GM19035 (cell line): ENCODE measurements at regions not wholly inside any gene's neighbourhood (a gene's known extent, or its start where the extent isn't known, plus 50 kb on each side); places are given as distances from the start of the nearest gene placed in this dataset.
"Not testable (repeated sequence)": the region's sequence is repeated elsewhere in the genome, so short reads cannot be mapped to it uniquely, and the experiment has no call there.

Experiments used
- ATAC-seq: cut with Tn5 transposase; IDR thresholded peaks from one replicate; pipeline ENCODE4 v1.9.1; 2021; ENCODE audit not compliant: unreplicated experiment

DNA sequence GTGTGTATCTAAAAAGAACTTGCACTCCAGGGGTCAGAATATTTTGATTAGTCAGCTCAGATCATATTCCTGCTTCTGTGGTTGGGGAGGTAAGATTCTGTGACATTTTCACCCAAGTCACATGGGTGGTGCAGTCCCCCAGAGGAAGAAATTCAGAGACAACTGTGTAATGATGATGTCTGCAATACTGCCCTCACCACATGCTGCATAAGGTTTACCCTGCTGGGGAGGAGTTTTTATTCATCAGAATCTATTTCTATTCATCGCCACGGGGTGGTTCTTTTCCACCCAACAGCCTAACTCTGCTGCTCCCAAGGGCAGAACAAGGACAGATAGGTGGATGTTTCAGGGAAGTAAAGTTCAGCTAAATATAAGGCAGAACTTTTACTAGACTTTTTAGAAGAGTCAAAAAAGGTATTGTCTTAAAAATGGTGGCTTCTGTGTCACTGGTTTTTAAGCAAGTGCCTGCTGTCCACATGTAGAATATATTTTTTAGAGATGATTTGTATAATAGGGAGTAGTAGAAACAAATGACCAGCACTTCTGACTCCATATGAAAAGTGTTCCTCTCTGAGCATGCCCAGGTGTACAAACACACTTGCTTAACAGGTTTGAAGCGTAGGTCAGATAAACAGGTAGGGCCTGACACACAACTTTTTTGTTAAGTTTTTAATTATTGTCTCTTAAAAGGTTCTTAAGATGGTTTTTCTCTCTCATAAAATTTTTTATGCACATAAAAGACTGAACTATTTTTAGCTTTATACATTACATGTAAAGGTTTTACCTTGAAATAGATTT is 352.7 kb downstream of the LRRC70 start:
- ATAC-seq: no peak

DNA sequence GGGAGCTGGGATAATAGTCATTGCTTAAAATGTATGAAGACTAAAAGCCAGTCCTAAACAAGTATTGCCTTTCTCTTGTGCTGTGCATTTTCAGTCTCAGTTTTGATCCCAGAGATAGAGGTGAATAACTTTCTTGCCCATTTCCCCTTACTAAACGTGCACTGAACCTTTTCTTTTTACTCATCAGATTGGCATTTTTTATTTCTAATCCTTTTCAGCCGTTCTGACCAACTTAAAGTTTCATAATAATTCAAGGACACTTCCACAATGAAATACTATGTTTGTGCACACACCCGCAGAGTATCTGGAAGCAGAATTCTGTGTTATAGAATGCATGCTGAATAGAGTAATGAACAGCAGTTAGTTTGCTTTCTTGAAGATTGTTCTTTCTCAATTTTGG is 343.6 kb downstream of the LRRC70 start:
- ATAC-seq: no peak

DNA sequence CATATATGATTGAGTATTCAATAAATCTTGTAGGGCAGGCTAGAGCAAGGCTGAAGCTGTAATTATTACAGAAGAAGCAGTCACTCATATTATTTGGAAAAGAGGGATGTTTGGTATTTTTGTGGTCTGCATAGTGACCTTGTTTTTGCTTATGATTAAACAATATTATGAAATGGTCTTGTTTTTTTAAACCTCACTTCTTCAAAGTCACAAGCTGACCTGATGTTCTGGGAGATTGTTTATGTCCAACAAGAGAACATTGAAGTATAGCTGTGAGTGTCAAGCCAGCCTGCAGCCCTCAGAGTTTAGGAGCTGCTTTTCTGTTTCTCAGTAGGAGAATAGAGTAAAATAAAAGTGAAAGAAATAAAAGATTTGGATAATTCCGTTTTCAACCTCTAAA is 342.2 kb downstream of the LRRC70 start:
- no peak for ATAC-seq

DNA sequence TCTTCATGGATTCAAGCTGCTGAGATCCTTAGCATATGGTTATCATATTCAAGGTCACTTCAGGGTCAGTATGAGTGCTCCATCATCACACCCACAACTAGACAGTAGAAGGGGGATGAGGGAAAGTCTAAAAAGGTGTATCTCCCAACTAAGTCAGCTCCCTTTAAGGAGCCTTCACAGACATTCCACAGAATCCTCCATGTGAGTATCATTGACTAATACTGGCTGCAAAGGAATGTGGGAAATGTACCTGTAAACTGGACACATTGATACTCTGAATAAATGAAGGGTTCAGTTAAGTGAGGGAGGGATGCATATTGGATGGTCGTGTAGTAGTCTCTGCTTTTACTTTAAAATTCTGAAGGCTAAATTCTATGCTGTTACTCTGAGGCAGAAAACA is 330.7 kb downstream of the LRRC70 start:
- no peak for ATAC-seq

DNA sequence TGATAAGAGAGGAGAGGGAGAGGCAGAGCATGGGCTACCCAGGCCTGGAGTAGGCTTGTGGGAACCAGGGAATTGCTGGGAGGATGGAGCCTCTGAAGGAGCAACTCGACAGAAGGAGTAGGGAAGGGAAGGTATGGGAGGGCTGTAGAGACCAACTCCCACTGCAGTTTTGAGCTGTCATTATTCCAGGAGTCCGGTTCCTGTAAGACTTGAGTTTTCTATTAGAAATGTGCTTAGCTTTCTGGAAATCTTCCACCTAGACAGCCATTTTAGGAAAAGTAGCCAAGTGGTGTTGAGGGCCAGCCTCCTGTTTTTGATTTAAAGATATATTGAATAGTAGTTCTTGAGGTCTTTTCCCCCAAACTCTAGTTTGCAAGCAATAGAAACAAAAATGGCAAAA is 323.5 kb downstream of the LRRC70 start:
- ATAC-seq: no peak

DNA sequence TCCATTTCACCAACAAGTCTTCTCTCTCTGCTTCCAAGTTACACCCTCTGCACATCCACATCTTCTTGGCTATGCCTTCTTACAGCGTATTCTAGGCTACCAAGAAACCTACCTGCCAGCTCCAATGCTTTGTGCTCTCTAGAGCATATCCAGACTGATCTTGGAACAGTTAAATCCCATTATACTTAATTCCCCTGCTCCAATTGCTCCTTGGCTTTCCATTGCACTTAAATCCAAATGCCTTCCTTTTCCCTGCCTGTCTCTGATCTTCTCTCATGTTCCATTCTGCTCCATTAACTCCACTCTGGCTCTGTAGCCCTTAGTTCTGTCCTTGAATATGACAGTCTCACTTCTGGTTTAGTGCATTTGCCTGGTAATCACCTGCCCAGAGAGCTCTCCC is 322.4 kb downstream of the LRRC70 start:
- ATAC-seq: no peak

DNA sequence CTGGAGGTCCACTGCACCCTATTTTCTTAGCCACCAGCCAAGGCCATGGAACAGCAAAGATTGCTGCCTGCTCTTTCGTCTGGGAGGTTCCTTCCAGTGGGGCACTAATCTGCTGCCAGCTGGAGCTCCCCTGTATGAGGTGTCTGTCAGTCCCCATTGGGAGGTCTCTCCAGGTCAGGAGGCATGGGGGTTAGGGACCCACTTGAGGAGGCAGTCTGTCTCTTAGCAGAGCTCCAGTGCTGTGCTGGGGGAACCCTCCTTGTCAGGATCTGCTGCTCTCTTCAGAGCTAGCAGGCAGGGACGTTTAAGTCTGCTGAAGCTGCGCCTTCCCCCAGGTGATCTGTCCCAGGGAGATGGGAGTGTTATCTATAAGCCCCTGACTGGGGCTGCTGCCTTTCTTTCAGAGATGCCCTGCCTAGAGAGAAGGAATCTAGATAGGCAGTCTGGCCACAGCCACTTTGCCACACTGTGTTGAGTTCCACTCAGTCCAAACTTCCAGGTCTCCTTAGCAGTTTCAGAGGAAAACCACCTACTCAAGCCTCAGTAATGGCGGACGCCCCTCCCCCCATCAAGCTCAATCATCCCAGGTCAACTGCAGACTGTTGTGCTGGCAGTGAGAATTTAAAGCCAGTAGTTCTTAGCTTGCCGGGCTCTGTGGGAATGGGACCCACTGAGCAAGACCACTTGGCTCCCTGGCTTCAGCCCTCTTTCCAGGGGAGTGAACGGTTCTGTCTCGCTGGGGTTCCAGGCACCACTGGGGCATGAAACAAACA is 317.7 kb downstream of the LRRC70 start:
- ATAC-seq: no peak

DNA sequence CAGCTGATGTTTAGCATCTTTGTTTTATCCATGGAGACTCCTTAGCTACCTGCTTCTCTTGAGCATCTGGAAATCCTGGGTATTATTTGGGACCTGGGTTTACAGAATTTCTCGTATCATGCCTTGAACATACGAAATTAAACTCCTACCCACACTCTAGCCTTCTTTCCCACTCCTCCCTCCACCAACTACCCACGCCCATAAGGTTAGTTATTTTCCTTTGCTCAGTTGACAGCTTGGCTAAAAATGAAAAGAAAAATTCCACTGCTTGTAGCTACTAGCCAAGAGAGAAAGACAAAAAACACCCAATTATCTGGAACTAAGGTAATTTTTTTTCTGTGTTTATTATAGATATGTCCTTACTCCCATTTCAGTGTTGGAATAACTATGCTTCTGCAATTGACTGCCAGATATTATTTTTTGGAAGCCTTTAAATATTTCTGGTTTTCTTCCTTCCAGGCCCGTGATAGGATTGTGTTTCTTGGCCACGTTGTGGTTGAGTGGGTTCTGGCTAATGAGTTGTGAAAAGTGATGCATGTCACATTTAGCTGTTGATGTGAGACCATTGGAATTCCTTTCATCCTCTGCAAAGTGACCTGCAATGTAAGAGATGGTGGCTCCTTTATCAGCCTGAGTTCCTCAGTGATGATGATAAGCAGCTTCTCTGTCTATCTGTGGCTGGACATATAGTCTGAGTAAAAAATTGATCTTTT is 308.1 kb downstream of the LRRC70 start:
- ATAC-seq: no peak

DNA sequence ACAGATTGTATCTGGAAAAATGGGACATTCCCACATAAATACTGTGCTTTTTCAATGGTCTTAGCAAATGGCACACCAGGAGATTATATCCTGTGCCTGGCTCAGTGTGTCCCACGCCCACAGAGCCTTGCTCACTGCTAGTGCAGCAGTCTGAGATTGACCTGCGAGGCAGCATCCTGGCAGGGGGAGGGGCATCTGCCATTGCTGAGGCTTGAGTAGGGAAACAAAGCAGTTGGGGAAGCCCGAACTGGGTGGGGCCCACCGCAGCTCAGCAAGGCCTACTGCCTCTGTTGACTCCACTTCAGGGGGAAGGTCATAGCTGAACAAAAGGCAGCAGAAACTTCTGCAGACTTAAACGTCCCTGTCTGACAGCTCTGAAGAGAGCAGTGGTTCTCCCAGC is 258.7 kb downstream of the LRRC70 start:
- ATAC-seq: not testable (repeated sequence)

DNA sequence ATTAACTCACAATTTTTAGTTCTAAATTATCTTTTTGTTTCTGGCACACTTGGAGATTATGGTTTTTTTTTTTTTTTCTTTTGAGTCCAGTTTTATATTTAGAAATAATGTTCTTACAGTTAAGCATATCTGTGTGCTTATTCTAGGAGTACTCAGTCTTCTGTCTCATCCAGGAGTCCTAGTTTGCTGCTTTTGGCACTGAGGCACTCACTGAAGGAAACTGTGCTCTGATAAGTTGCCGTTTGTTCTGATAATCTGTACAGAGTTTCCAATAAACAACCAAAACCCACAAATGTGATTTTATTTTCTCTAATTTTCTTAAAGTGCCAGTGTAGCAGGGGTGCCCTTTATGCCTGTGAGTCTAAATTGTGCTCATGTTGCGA is 251.0 kb downstream of the LRRC70 start:
- no peak for ATAC-seq

DNA sequence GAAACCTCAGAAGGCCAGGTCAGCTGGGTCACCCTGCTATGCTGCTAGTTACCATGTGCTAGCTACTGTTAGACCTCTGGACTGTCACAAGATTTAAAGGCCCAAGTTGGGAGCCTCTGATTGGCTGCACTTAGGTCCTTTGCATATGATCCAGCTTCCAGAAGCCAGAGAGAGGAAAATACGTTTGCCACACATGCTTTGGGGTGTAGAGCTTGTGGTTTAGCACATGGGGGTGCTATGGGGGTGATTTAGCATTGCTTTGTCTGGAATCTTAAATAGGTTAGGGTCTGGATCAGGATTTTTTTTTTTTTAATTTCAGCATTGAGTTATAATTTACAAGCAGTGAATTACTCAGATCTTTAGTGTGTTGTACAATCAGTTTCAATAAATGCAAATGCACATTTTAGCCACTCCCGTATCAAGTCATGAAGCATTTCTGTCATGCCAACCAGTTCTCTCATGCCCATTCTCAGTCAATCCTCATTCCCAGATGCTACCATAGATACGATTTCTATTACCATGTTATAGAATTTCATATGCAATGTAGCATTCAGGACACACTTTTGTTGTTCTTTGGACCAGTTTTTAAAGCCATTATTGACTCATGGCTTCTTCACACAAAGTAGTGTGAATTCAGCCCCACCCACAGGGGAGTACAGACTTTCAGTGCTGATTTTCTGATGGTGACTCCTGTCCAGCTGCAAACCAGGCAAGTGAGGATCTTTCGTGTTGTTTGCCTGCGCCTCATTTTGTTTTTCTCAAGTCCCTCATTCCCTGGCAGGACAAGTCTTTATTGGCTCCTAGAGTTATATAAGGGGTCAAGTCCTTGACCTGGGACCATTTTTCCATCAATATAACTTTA is 250.4 kb downstream of the LRRC70 start:
- ATAC-seq: no peak

DNA sequence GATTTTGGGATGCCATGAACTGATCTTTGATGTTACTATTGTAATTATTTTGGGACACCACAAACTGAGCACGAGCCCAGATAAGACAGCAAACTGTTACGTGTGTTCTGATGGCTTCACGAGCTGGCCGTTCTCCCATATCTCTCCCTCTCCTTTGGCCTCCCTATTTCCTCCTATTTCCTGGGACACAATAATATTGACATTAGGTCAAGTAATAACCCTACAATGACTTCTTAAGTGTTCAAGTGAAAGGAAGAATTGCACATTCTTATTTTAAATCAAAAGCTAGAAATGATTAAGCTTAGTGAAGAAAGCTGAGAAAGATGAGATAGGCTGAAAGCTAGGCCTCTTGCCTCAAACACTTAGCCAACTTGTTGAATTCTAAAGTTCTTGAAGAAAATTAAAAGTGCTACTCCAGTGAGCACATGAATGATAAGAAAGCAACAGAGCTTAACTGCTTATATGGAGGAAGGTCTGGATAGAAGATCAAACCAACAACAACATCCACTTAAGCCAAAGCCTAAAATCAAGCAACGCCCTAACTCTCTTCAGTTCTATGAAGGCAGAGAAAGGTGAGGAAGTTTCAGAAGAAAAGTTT is 247.1 kb downstream of the LRRC70 start:
- no peak for ATAC-seq

DNA sequence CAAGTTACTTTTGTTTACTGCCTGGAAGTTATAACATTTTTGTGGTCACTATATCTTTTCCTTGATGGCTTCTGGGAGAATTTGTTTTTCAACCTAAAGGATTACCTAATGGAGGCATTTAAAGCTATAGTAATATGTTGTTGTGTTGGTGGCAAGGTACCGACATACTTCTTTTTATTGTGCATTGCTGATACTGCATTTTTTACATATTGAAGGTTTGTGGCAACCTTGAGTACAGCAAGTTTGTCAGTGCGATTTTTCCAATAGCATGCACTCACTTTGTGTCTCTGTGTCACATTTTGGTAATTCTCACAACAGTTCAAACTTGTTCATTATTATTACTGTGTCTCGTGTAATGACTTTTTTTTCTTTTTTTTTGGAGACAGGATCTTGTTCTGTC is 246.3 kb downstream of the LRRC70 start:
- ATAC-seq: no peak

DNA sequence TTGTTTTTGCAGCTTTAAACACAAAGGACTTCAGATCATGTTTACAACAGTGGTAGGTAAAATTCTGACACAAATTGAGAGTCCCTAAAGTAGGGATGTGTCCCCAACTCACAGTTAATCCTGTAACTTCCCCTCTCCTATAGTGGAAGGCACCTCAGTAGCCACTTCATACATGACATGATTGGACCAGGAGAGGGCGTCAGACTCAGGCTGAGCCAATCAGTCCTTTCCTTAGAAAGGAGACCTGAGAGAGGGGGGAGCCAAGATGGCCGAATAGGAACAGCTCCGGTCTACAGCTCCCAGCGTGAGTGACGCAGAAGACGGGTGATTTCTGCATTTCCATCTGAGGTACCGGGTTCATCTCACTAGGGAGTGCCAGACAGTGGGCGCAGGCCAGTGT is 238.4 kb downstream of the LRRC70 start:
- ATAC-seq: not testable (repeated sequence)

DNA sequence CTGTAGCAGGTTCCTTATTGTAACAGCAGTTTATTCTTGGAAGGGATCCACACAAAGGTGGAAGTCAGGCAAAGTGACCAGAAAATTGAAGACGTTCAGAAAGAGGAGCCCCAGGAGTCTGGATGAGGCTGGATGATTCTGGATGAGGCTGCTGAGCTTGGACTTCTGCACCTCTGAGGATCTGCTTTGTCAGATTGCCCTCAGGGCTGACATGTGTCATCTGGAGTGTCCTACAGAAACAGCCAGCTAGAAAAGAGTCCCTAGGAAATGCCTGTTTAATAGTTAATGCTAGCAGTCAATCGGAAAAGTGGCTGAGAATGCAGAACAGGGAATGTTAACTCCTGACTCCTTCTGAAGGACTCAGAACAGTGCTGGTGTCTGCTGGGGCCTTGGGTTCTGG is 236.4 kb downstream of the LRRC70 start:
- no peak for ATAC-seq

DNA sequence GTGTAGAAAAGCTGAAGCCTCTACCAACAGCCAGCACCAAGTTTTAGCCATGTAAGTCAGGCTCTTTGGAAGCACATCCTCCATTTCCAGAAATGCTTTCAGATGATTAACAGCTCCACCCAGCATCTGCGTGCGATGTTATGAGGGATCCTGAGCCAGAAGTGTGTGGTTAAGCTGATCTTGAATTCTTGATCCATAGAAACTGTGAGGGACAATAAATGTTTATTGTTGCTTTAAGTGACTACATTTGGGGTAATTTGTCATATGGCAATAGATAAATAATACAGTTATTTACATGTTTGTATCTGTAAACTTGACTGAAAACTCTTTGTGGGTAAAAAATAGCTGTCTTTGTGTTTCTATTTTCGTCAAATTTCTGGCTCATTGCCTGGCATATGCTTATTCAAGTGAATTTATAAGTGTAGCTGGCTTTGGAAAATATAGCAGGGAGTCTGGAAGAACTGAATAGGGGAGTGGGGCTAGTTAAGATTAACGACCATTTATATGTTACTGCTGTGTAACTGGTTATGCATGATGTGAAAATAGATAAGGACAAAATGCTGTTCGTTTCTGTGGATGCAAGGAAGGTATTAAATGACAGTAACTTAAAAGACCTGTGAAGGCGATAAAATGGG is 234.1 kb downstream of the LRRC70 start:
- ATAC-seq: no peak

DNA sequence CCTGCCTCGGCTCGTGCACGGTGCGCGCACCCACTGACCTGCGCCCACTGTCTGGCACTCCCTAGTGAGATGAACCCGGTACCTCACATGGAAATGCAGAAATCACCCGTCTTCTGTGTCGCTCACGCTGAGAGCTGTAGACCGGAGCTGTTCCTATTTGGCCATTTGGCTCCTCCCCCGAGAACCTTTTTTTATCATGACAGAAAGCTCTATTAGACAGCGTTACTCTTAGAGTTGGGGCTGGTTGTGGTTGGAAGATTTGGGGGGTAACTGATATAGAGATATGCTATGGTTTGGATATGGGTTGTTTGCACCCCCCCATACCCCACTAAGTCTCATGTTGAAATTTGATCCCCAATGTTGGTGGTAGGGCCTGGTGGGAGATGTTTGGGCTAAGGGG is 226.2 kb downstream of the LRRC70 start:
- ATAC-seq: not testable (repeated sequence)

DNA sequence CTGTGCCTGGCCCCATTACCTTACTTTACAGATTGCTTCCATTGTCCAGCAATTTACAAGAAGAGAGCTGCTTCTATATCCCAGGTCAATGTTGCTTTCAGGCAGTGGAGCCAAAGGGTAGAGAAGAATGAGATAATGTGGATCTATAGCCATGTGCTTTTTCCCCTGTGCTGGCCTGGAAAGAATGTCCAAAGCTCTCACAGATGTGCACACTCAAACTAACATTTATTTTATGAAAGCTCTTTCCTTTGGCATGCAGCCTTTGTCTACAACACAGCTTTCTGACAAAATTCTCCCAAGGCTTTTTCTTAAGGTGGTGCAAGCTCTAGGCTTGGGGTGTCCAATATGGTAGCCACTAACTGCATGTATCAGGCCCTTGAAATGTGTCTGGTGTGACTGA is 217.3 kb downstream of the LRRC70 start:
- no peak for ATAC-seq

DNA sequence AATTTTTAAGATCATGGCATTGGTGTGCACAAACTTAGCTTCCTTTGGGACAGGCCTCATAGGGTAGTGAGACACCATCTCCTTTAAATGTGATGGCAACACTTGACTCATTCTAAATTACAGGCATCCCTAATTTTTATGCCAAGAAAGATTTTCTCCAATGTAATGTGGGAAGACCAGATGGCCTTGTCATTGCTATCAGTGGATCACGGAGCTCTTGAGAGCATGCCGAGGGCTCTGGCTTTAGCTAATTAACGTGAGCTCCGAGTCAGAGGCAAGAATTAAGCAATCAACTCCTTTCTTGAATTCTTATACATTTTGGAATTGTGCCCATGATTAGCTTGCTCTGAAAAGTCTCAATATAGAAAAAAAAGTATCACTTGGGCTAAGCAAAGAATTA is 215.8 kb downstream of the LRRC70 start:
- no peak for ATAC-seq

DNA sequence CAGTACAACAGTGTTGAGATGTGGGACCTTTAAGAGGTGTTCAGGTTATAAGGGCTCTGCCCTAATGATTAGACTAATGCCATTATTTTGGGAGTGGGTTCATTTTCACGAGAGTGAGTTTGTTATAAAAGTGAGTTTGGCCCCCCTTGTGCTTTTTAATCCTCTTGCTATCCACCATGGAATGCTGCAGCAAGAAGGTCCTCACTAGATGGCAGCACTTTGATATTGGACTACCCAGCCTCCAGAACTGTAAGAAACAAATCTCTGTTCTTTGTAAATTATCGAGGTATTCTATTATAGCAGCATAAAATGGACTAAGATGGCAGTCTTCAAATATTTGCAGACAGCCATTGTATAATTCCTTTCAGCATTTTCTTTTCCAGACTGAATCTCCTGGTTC is 212.4 kb downstream of the LRRC70 start:
- ATAC-seq: no peak
